ENCODE measurements at regions not wholly inside any gene's neighbourhood (a gene's known extent, or its start where the extent isn't known, plus 50 kb on each side); places are given as distances from the start of the nearest gene placed in this dataset.

DNA sequence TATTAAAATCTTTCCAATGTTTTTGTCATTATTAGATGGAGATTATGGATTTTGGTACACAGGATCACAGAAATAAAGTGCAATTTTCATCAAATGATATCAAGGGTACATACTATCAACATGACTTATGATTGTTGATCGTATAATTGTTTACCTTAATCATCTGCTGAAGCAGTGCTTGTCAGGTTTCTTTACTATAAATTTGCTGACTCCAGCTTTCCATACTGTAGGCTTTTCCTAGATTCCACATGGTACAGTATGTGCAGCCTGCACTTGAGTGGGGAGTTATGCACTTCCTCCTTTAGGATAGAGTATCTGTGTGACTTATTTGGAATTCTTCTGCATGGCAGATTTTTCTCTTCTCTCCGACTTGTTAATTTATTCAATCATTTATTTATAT lies 187.6 kb upstream of the DPP10 start:
- CTCF ChIA-PET: no interaction called here
- no peak overlapping the region for H3K4me3 Mint-ChIP-seq (ENCODE audit: low read depth, unreplicated experiment)
- DNase-seq: no peak
- no peaks in the 10 kb centered on the region for H3K4me1 Mint-ChIP-seq (ENCODE audit: low read depth, unreplicated experiment)
- no peaks in the 10 kb centered on the region for H3K27me3 Mint-ChIP-seq (ENCODE audit: unreplicated experiment)
- H3K27ac Mint-ChIP-seq (ENCODE audit: unreplicated experiment): no peak overlapping the region
- H3K36me3 Mint-ChIP-seq (ENCODE audit: insufficient read depth, unreplicated experiment): no peaks in the 10 kb centered on the region
- H3K9me3 Mint-ChIP-seq (ENCODE audit: low read depth, unreplicated experiment): peaks cover 8% of the 10 kb centered on the region
- no TSS peak for BruUV-seq (replicated peaks)
- TF ChIP-seq, protein P1, sequence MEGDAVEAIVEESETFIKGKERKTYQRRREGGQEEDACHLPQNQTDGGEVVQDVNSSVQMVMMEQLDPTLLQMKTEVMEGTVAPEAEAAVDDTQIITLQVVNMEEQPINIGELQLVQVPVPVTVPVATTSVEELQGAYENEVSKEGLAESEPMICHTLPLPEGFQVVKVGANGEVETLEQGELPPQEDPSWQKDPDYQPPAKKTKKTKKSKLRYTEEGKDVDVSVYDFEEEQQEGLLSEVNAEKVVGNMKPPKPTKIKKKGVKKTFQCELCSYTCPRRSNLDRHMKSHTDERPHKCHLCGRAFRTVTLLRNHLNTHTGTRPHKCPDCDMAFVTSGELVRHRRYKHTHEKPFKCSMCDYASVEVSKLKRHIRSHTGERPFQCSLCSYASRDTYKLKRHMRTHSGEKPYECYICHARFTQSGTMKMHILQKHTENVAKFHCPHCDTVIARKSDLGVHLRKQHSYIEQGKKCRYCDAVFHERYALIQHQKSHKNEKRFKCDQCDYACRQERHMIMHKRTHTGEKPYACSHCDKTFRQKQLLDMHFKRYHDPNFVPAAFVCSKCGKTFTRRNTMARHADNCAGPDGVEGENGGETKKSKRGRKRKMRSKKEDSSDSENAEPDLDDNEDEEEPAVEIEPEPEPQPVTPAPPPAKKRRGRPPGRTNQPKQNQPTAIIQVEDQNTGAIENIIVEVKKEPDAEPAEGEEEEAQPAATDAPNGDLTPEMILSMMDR (IDR thresholded peaks at IDR 0.05; ENCODE audit: unreplicated experiment): no peak
- intact Hi-C loops (cut with micrococcal nuclease; ENCODE audit: unreplicated experiment): no loop called here

- Mint-ChIP-seq H3K27me3 (ENCODE audit: unreplicated experiment) (no peaks in the 10 kb centered on the region), H3K27ac (ENCODE audit: unreplicated experiment) (no peak overlapping the region), H3K4me3 (ENCODE audit: low read depth, unreplicated experiment) (no peak overlapping the region), H3K36me3 (ENCODE audit: insufficient read depth, unreplicated experiment) (no peaks in the 10 kb centered on the region), H3K9me3 (ENCODE audit: low read depth, unreplicated experiment) (peaks cover 4% of the 10 kb centered on the region), H3K4me1 (ENCODE audit: low read depth, unreplicated experiment) (no peaks in the 10 kb centered on the region)
- intact Hi-C loops (cut with micrococcal nuclease; ENCODE audit: unreplicated experiment): no loop called here
- CTCF ChIA-PET: no interaction called here
- no TSS peak for BruUV-seq (replicated peaks)
- TF ChIP-seq, protein P1 (IDR thresholded peaks at IDR 0.05; ENCODE audit: unreplicated experiment): no peak
- DNase-seq: no peak
Observed at GRCh38 chr2:114259389-114259788, 183.1 kb upstream of the DPP10 start.

- no peaks in the 10 kb centered on the region for H3K36me3 Mint-ChIP-seq (ENCODE audit: insufficient read depth, unreplicated experiment)
- no peaks in the 10 kb centered on the region for H3K27me3 Mint-ChIP-seq (ENCODE audit: unreplicated experiment)
- CTCF ChIA-PET: no interaction called here
Observed at GRCh38 chr2:114261366-114261765, 181.1 kb upstream of the DPP10 start.

DNA sequence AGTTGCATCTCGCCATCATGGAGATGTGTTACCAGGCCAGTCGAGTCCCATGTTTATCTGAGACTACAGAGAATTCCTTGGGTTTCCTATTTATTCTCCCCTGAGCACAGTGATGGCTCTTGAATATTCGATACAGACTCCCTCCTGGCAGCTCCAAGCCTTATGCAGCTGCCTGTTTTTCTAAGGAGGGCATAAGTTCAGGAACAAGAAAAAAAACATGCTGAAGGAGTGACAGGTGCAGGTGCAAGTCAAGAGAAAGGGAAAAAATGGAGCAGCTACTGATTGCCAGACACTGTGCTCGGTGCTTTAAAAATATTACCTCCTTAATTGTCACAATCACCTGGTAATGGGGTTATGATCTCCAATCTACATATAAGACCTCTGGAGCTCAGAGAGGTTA lies 177.2 kb upstream of the DPP10 start:
- Mint-ChIP-seq H3K27ac (ENCODE audit: unreplicated experiment) (no peak overlapping the region), H3K4me3 (ENCODE audit: low read depth, unreplicated experiment) (no peak overlapping the region), H3K36me3 (ENCODE audit: insufficient read depth, unreplicated experiment) (no peaks in the 10 kb centered on the region), H3K9me3 (ENCODE audit: low read depth, unreplicated experiment) (no peaks in the 10 kb centered on the region), H3K27me3 (ENCODE audit: unreplicated experiment) (no peaks in the 10 kb centered on the region), H3K4me1 (ENCODE audit: low read depth, unreplicated experiment) (no peaks in the 10 kb centered on the region)
- intact Hi-C loops (cut with micrococcal nuclease; ENCODE audit: unreplicated experiment): no loop called here
- CTCF ChIA-PET: no interaction called here
- TF ChIP-seq, protein P1 (IDR thresholded peaks at IDR 0.05; ENCODE audit: unreplicated experiment): no peak
- DNase-seq: no peak
- BruUV-seq (replicated peaks): no TSS peak

More at GRCh38 chr2:114261366-114261765, 181.1 kb upstream of the DPP10 start:
- intact Hi-C loops (cut with micrococcal nuclease; ENCODE audit: unreplicated experiment): no loop called here
- Mint-ChIP-seq H3K4me1 (ENCODE audit: low read depth, unreplicated experiment) (no peaks in the 10 kb centered on the region), H3K4me3 (ENCODE audit: low read depth, unreplicated experiment) (no peak overlapping the region), H3K27ac (ENCODE audit: unreplicated experiment) (no peak overlapping the region), H3K9me3 (ENCODE audit: low read depth, unreplicated experiment) (no peaks in the 10 kb centered on the region)
- no peak for DNase-seq
- no TSS peak for BruUV-seq (replicated peaks)
- TF ChIP-seq, protein P1 (IDR thresholded peaks at IDR 0.05; ENCODE audit: unreplicated experiment): no peak
